GM23248 (cell line): ENCODE measurements at regions not wholly inside any gene's neighbourhood (a gene's known extent, or its start where the extent isn't known, plus 50 kb on each side); places are given as distances from the start of the nearest gene placed in this dataset.

ENCODE experiments used
- EZH2 ChIP-seq: fragments of 200-600 bp; sonication (generic); IDR thresholded peaks from 2 replicates; pipeline ENCODE4 v1.6.1; 2018; ENCODE audit warnings: antibody characterized with exemption, mild to moderate bottlenecking; ENCODE audit not compliant: insufficient read depth, poor library complexity, severe bottlenecking
- EZH2phosphoT487 ChIP-seq: fragments of 200-600 bp; sonication (generic); IDR thresholded peaks from 2 replicates; pipeline ENCODE4 v1.6.1; 2018; ENCODE audit warnings: antibody characterized with exemption, moderate library complexity, mild to moderate bottlenecking, low read depth; ENCODE audit not compliant: insufficient read depth

GRCh38 chr5:31121224-31121623 lies 72.3 kb upstream of the CDH6 start:
- TF ChIP-seq EZH2 (no peak), EZH2phosphoT487 (no peak)
